HG02973 (cell line): ENCODE measurements at regions not wholly inside any gene's neighbourhood (a gene's known extent, or its start where the extent isn't known, plus 50 kb on each side); places are given as distances from the start of the nearest gene placed in this dataset.
"Not testable (repeated sequence)": the region's sequence is repeated elsewhere in the genome, so short reads cannot be mapped to it uniquely, and the experiment has no call there.

ENCODE experiments used
- ATAC-seq: cut with Tn5 transposase; IDR thresholded peaks from one replicate; pipeline ENCODE4 v1.9.1; 2021; ENCODE audit warnings: moderate library complexity; ENCODE audit not compliant: unreplicated experiment

- ATAC-seq: not testable (repeated sequence)
These were observed 835.0 kb downstream of the TTLL7 start for GRCh38 chr1:83163879-83164475.

- ATAC-seq: not testable (repeated sequence)
These were observed 840.0 kb downstream of the TTLL7 start for GRCh38 chr1:83158924-83159323.

- ATAC-seq: not testable (repeated sequence)
These were observed 844.6 kb downstream of the TTLL7 start for GRCh38 chr1:83154306-83154705.

GRCh38 chr1:83151167-83151898, 847.6 kb downstream of the TTLL7 start:
- ATAC-seq: not testable (repeated sequence)

- ATAC-seq: not testable (repeated sequence)
These were observed 848.5 kb downstream of the TTLL7 start for GRCh38 chr1:83150479-83150878.

GRCh38 chr1:83145820-83146219, 853.1 kb downstream of the TTLL7 start:
- ATAC-seq: not testable (repeated sequence)

- ATAC-seq: not testable (repeated sequence)
These were observed 856.1 kb downstream of the TTLL7 start for GRCh38 chr1:83142802-83143201.

GRCh38 chr1:83135524-83136157, 863.3 kb downstream of the TTLL7 start:
- ATAC-seq: not testable (repeated sequence)

- not testable (repeated sequence) for ATAC-seq
These were observed 864.5 kb downstream of the TTLL7 start for GRCh38 chr1:83134322-83135014.

GRCh38 chr1:83131692-83131955, 867.3 kb downstream of the TTLL7 start:
- no peak for ATAC-seq

- no peak for ATAC-seq
These were observed 867.8 kb downstream of the TTLL7 start for GRCh38 chr1:83130886-83131691.

- ATAC-seq: no peak
These were observed 869.8 kb downstream of the TTLL7 start for GRCh38 chr1:83129107-83129506.

GRCh38 chr1:83125456-83125855, 873.5 kb downstream of the TTLL7 start:
- ATAC-seq: no peak

GRCh38 chr1:83123019-83123418, 875.9 kb downstream of the TTLL7 start:
- ATAC-seq: no peak

- ATAC-seq: no peak
These were observed 880.5 kb downstream of the TTLL7 start for GRCh38 chr1:83118472-83118871.

- not testable (repeated sequence) for ATAC-seq
These were observed 881.9 kb downstream of the TTLL7 start for GRCh38 chr1:83117030-83117429.

GRCh38 chr1:83115785-83116184, 883.1 kb downstream of the TTLL7 start:
- no peak for ATAC-seq

- ATAC-seq: no peak
These were observed 884.6 kb downstream of the TTLL7 start for GRCh38 chr1:83114136-83114834.

GRCh38 chr1:83113652-83114051, 885.3 kb downstream of the TTLL7 start:
- no peak for ATAC-seq

- no peak for ATAC-seq
These were observed 886.6 kb downstream of the TTLL7 start for GRCh38 chr1:83112248-83112885.
